ENCODE measurements at regions not wholly inside any gene's neighbourhood (a gene's known extent, or its start where the extent isn't known, plus 50 kb on each side); places are given as distances from the start of the nearest gene placed in this dataset.

GRCh38 chr12:62129291-62129690, 130.9 kb upstream of the USP15 start:
- Histone ChIP-seq H4K20me1 (ENCODE audit: control insufficient read depth, extremely low read depth, insufficient read depth, low read length) (no peaks in the 10 kb centered on the region), H3K9me3 (ENCODE audit: control insufficient read depth, low read depth, low read length) (no peaks in the 10 kb centered on the region), H3K4me2 (ENCODE audit: control insufficient read depth, extremely low read depth, insufficient read depth, low read depth, low read length) (no peak overlapping the region), H3K9me1 (ENCODE audit: control insufficient read depth, extremely low read depth, insufficient read depth, low read length) (no peaks in the 10 kb centered on the region), H3K9ac (ENCODE audit: control insufficient read depth, extremely low read depth, insufficient read depth, low read length) (no peak overlapping the region), H3K27ac (ENCODE audit: control insufficient read depth, insufficient read depth, low read length) (no peak overlapping the region), H3K27me3 (ENCODE audit: control insufficient read depth, extremely low read depth, insufficient read depth, low read length) (no peaks in the 10 kb centered on the region), H3K4me3 (ENCODE audit: control insufficient read depth in 2 of 3, extremely low read depth in 1 of 3, insufficient read depth in 2 of 3, low read depth in 1 of 3, low read length in 3 of 3) (no peak overlapping the region), H3K79me2 (ENCODE audit: control insufficient read depth, insufficient read depth, low read length) (no peaks in the 10 kb centered on the region), H2AFZ (ENCODE audit: control insufficient read depth, low read length) (no peak overlapping the region), H3K36me3 (ENCODE audit: control insufficient read depth in 2 of 2, extremely low read depth in 1 of 2, insufficient read depth in 2 of 2, low read length in 2 of 2) (no peaks in the 10 kb centered on the region), H3K4me1 (ENCODE audit: control insufficient read depth, extremely low read depth, insufficient read depth, low read length) (peaks cover 4% of the 10 kb centered on the region)
- no peak for FAIRE-seq
- dilution Hi-C loops (cut with MboI; ENCODE audit: extremely low pct_ligation_motif_present, low sequenced_read_pairs), result no loop called here
- DNase-seq (ENCODE audit: low read depth, low spot score), result no peak
- TF ChIP-seq EZH2 (IDR thresholded peaks at IDR 0.05; ENCODE audit: low read length), result no peak
- TF ChIP-seq, protein P1, sequence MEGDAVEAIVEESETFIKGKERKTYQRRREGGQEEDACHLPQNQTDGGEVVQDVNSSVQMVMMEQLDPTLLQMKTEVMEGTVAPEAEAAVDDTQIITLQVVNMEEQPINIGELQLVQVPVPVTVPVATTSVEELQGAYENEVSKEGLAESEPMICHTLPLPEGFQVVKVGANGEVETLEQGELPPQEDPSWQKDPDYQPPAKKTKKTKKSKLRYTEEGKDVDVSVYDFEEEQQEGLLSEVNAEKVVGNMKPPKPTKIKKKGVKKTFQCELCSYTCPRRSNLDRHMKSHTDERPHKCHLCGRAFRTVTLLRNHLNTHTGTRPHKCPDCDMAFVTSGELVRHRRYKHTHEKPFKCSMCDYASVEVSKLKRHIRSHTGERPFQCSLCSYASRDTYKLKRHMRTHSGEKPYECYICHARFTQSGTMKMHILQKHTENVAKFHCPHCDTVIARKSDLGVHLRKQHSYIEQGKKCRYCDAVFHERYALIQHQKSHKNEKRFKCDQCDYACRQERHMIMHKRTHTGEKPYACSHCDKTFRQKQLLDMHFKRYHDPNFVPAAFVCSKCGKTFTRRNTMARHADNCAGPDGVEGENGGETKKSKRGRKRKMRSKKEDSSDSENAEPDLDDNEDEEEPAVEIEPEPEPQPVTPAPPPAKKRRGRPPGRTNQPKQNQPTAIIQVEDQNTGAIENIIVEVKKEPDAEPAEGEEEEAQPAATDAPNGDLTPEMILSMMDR (optimal IDR thresholded peaks at IDR 0.05 in 1 of 3, IDR thresholded peaks at IDR 0.05 in 1 of 3, conservative IDR thresholded peaks at IDR 0.05 in 1 of 3; ENCODE audit: extremely low read depth in 1 of 3, insufficient read depth in 2 of 3, low read length in 3 of 3), result no peak

DNA sequence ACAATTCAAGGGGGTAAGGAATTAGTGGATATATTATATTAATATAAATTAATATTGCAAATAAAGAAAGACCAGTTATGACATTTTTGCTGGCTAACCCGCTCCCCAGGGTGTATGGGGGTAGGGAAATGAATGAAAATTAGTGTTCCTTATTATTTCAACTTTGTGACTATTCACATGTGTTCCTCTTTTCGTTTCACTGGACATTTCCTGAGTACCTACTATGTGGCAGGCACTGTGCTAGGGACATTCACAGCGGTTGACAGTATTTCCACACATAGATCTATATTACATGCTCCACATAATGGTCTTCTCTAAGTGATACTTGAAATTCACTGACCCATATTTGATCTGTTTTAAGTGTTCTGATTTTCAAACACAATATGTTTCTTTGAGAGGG, 129.8 kb upstream of the USP15 start:
- Histone ChIP-seq H3K4me3 (ENCODE audit: control insufficient read depth in 2 of 3, extremely low read depth in 1 of 3, insufficient read depth in 2 of 3, low read depth in 1 of 3, low read length in 3 of 3) (no peak overlapping the region), H3K27me3 (ENCODE audit: control insufficient read depth, extremely low read depth, insufficient read depth, low read length) (no peaks in the 10 kb centered on the region), H3K4me1 (ENCODE audit: control insufficient read depth, extremely low read depth, insufficient read depth, low read length) (peaks cover 4% of the 10 kb centered on the region), H3K4me2 (ENCODE audit: control insufficient read depth, extremely low read depth, insufficient read depth, low read depth, low read length) (no peak overlapping the region), H3K36me3 (ENCODE audit: control insufficient read depth in 2 of 2, extremely low read depth in 1 of 2, insufficient read depth in 2 of 2, low read length in 2 of 2) (no peaks in the 10 kb centered on the region), H3K9ac (ENCODE audit: control insufficient read depth, extremely low read depth, insufficient read depth, low read length) (no peak overlapping the region), H3K79me2 (ENCODE audit: control insufficient read depth, insufficient read depth, low read length) (no peaks in the 10 kb centered on the region), H3K9me1 (ENCODE audit: control insufficient read depth, extremely low read depth, insufficient read depth, low read length) (no peaks in the 10 kb centered on the region), H3K9me3 (ENCODE audit: control insufficient read depth, low read depth, low read length) (no peaks in the 10 kb centered on the region), H2AFZ (ENCODE audit: control insufficient read depth, low read length) (no peak overlapping the region), H4K20me1 (ENCODE audit: control insufficient read depth, extremely low read depth, insufficient read depth, low read length) (no peaks in the 10 kb centered on the region), H3K27ac (ENCODE audit: control insufficient read depth, insufficient read depth, low read length) (no peak overlapping the region)
- dilution Hi-C loops (cut with MboI; ENCODE audit: extremely low pct_ligation_motif_present, low sequenced_read_pairs), result no loop called here
- DNase-seq (ENCODE audit: low read depth, low spot score) (no peak), FAIRE-seq (no peak)
- no peak for TF ChIP-seq EZH2 (IDR thresholded peaks at IDR 0.05; ENCODE audit: low read length)
- TF ChIP-seq, protein P1 (optimal IDR thresholded peaks at IDR 0.05 in 1 of 3, IDR thresholded peaks at IDR 0.05 in 1 of 3, conservative IDR thresholded peaks at IDR 0.05 in 1 of 3; ENCODE audit: extremely low read depth in 1 of 3, insufficient read depth in 2 of 3, low read length in 3 of 3), result no peak
